WTC11 (cell line): ENCODE measurements at regions not wholly inside any gene's neighbourhood (a gene's known extent, or its start where the extent isn't known, plus 50 kb on each side); places are given as distances from the start of the nearest gene placed in this dataset.

Experiments
- ATAC-seq: fragments of 200-7000 bp; cut with Tn5 transposase; 2 replicates; pipeline ENCODE4 v1.10.0; 2021; ENCODE audit warnings: mild to moderate bottlenecking, moderate library complexity
- CTCF ChIA-PET: fragments of 300-600 bp; sonication (Branson Sonifier 250); formaldehyde crosslinking; loops from one replicate; lab custom pipeline; 2021; ENCODE audit warnings: antibody characterized with exemption; lab: Charles Lee
- POLR2A ChIA-PET: fragments of 350-600 bp; sonication (Branson Sonifier 250); formaldehyde crosslinking; loops from one replicate; lab custom pipeline; 2021; ENCODE audit warnings: antibody characterized with exemption; lab: Charles Lee
- DNase-seq: peaks from one replicate; pipeline ENCODE4 v3.0.0; 2021; ENCODE audit warnings: low spot score
- H3K27ac Mint-ChIP-seq: 2 replicates; pipeline ENCODE4 v1.8.0; 2021; ENCODE audit warnings: mixed read lengths
- H3K27me3 Mint-ChIP-seq: 2 replicates; pipeline ENCODE4 v1.8.0; 2021; ENCODE audit warnings: low read depth, mild to moderate bottlenecking, moderate library complexity, mixed read lengths
- H3K36me3 Mint-ChIP-seq: 2 replicates; pipeline ENCODE4 v1.8.0; 2021; ENCODE audit warnings: mixed read lengths
- H3K4me1 Mint-ChIP-seq: 2 replicates; pipeline ENCODE4 v1.8.0; 2022; ENCODE audit warnings: mixed read lengths
- H3K4me3 Mint-ChIP-seq: 2 replicates; pipeline ENCODE4 v1.8.0; 2021; ENCODE audit warnings: mild to moderate bottlenecking, moderate library complexity, mixed read lengths
- H3K9me3 Mint-ChIP-seq: 2 replicates; pipeline ENCODE4 v1.8.0; 2021; ENCODE audit warnings: mixed read lengths
- ARID4B ChIP-seq: sonication (generic); formaldehyde crosslinking; IDR thresholded peaks from 2 replicates; pipeline ENCODE4 v1.8.0; 2023; ENCODE audit warnings: missing genetic modification reagents, mild to moderate bottlenecking, borderline replicate concordance
- CBFB ChIP-seq: sonication (generic); formaldehyde crosslinking; IDR thresholded peaks from 2 replicates; pipeline ENCODE4 v1.8.1; 2022; ENCODE audit warnings: mild to moderate bottlenecking, low read depth, missing genetic modification reagents
- CTCF ChIP-seq: fragments of 200-600 bp; IDR thresholded peaks from 2 replicates; pipeline ENCODE4 v1.8.0; 2022; ENCODE audit warnings: antibody characterized with exemption
- ELF4 ChIP-seq: sonication (generic); formaldehyde crosslinking; IDR thresholded peaks from 2 replicates; pipeline ENCODE4 v1.8.1; 2022; ENCODE audit warnings: low read depth, mild to moderate bottlenecking, moderate library complexity, missing genetic modification reagents
- ERG ChIP-seq: fragments of 250-450 bp; sonication (Bioruptor Pico); IDR thresholded peaks from 2 replicates; pipeline ENCODE4 v1.8.0; 2021; ENCODE audit warnings: mild to moderate bottlenecking
- FOXK1 ChIP-seq: sonication (generic); formaldehyde crosslinking; IDR thresholded peaks from 2 replicates; pipeline ENCODE4 v1.8.0; 2022; ENCODE audit warnings: mild to moderate bottlenecking, moderate library complexity, missing genetic modification reagents
- GABPB1 ChIP-seq: sonication (generic); formaldehyde crosslinking; IDR thresholded peaks from 2 replicates; pipeline ENCODE4 v1.8.1; 2023; ENCODE audit warnings: mild to moderate bottlenecking, missing genetic modification reagents
- HMGXB4 ChIP-seq: sonication (generic); formaldehyde crosslinking; IDR thresholded peaks from 2 replicates; pipeline ENCODE4 v1.8.1; 2023; ENCODE audit warnings: mild to moderate bottlenecking, moderate library complexity, missing genetic modification reagents
- IRF2 ChIP-seq: sonication (generic); formaldehyde crosslinking; IDR thresholded peaks from 2 replicates; pipeline ENCODE4 v1.8.0; 2022; ENCODE audit warnings: low read depth, missing genetic modification reagents, borderline replicate concordance
- JUN ChIP-seq: sonication (generic); formaldehyde crosslinking; IDR thresholded peaks from 2 replicates; pipeline ENCODE4 v1.8.0; 2023; ENCODE audit warnings: mild to moderate bottlenecking, missing genetic modification reagents
- MAX ChIP-seq: sonication (generic); formaldehyde crosslinking; IDR thresholded peaks from 2 replicates; pipeline ENCODE4 v1.8.0; 2022; ENCODE audit warnings: mild to moderate bottlenecking, missing genetic modification reagents
- NFATC4 ChIP-seq: fragments of 250-450 bp; sonication (Bioruptor Pico); IDR thresholded peaks from 2 replicates; pipeline ENCODE4 v1.9.0; 2021; ENCODE audit warnings: mild to moderate bottlenecking
- SOX15 ChIP-seq: fragments of 250-450 bp; sonication (Bioruptor Pico); IDR thresholded peaks from 2 replicates; pipeline ENCODE4 v1.9.0; 2021; ENCODE audit warnings: mild to moderate bottlenecking
- STAT6 ChIP-seq: sonication (generic); formaldehyde crosslinking; conservative IDR thresholded peaks from 2 replicates; pipeline ENCODE4 v1.8.1; 2023; ENCODE audit warnings: mild to moderate bottlenecking, low read depth, missing genetic modification reagents, moderate library complexity
- USF1 ChIP-seq: sonication (generic); formaldehyde crosslinking; IDR thresholded peaks from 2 replicates; pipeline ENCODE4 v1.8.0; 2022; ENCODE audit warnings: mild to moderate bottlenecking, missing genetic modification reagents
- ZBTB43 ChIP-seq: sonication (generic); formaldehyde crosslinking; IDR thresholded peaks from 2 replicates; pipeline ENCODE4 v1.8.1; 2023; ENCODE audit warnings: mild to moderate bottlenecking, missing genetic modification reagents
- ZNF138 ChIP-seq: sonication (generic); formaldehyde crosslinking; conservative IDR thresholded peaks from 2 replicates; pipeline ENCODE4 v1.8.1; 2022; ENCODE audit warnings: mild to moderate bottlenecking, moderate library complexity, missing genetic modification reagents

- no peak for TF ChIP-seq IRF2
- no peak for TF ChIP-seq MAX (CRISPR knock-in tag)
- TF ChIP-seq ELF4 (CRISPR knock-in tag), result no peak
These were observed 151.0 kb upstream of the DKK2 start (continued) for GRCh38 chr4:107187091-107187490.

GRCh38 chr4:107183155-107183774 lies 147.2 kb upstream of the DKK2 start:
- CTCF ChIA-PET, result interaction anchor here (0.5 to 2.1 kb wide), 8 partner anchors 9 to 336 kb away, joined by 3 to 17 read pairs (median 4); partner anchors contain the start of gene DKK2
- H3K9me3 Mint-ChIP-seq, result no peaks in the 10 kb centered on the region
- H3K27me3 Mint-ChIP-seq, result no peaks in the 10 kb centered on the region
- POLR2A ChIA-PET, result no interaction called here
- ATAC-seq (peak; percentile 98), DNase-seq (peak; percentile 10)
- H3K4me3 Mint-ChIP-seq, result no peak overlapping the region
- H3K4me1 Mint-ChIP-seq, result no peaks in the 10 kb centered on the region
- peak; percentile 63 for TF ChIP-seq CTCF
- no peak for TF ChIP-seq USF1 (CRISPR knock-in tag)
- no peaks in the 10 kb centered on the region for H3K36me3 Mint-ChIP-seq
- no peak overlapping the region for H3K27ac Mint-ChIP-seq

- ATAC-seq (no peak), DNase-seq (no peak)
- Mint-ChIP-seq H3K36me3 (no peaks in the 10 kb centered on the region), H3K27ac (no peak overlapping the region), H3K27me3 (no peaks in the 10 kb centered on the region), H3K4me3 (no peak overlapping the region), H3K4me1 (no peaks in the 10 kb centered on the region), H3K9me3 (no peaks in the 10 kb centered on the region)
- TF ChIP-seq ZNF138 (CRISPR knock-in tag) (no peak), HMGXB4 (CRISPR knock-in tag) (no peak), JUN (no peak), ARID4B (CRISPR knock-in tag) (no peak), STAT6 (CRISPR knock-in tag) (no peak), GABPB1 (CRISPR knock-in tag) (no peak), ERG (CRISPR knock-in tag) (no peak), CBFB (no peak), SOX15 (no peak), ZBTB43 (CRISPR knock-in tag) (no peak), NFATC4 (CRISPR knock-in tag) (no peak), FOXK1 (CRISPR knock-in tag) (no peak)
- ChIA-PET POLR2A (no interaction called here), CTCF (interaction anchor here (1.1 to 2.1 kb wide), 4 partner anchors 10 to 336 kb away, joined by 3 to 17 read pairs (median 8); no protein-coding TSS in a partner anchor)
These were observed 146.2 kb upstream of the DKK2 start for GRCh38 chr4:107182347-107182746.
